Sigmoid colon (tissue), 6 donors: ENCODE measurements at regions not wholly inside any gene's neighbourhood (a gene's known extent, or its start where the extent isn't known, plus 50 kb on each side); places are given as distances from the start of the nearest gene placed in this dataset.

Source experiments
- DNase-seq: peaks from one replicate; pipeline ENCODE4 v3.0.0-alpha.2; 2019
- H3K27ac ChIP-seq, 4 donors: fragments of 200-600 bp; sonication (generic); one replicate each; pipeline ENCODE4 v1.5.1; 2016 to 2019; ENCODE audit warnings: mild to moderate bottlenecking in 1 of 4
- H3K27me3 ChIP-seq, 3 donors: fragments of 200-600 bp; sonication (generic); one replicate each; pipeline ENCODE4 v1.5.1; 2019; ENCODE audit warnings: mild to moderate bottlenecking in 1 of 3
- H3K36me3 ChIP-seq, 4 donors: fragments of 200-600 bp; sonication (generic); one replicate each; pipeline ENCODE4 v1.5.1; 2016 to 2019
- H3K4me1 ChIP-seq, 4 donors: fragments of 200-600 bp; sonication (generic); one replicate each; pipeline ENCODE4 v1.5.1; 2017 to 2019
- H3K4me3 ChIP-seq, 4 donors: fragments of 200-600 bp; sonication (generic); one replicate each; pipeline ENCODE4 v1.5.1; 2017 to 2019; ENCODE audit warnings: mild to moderate bottlenecking in 2 of 4, moderate library complexity in 1 of 4
- H3K9me3 ChIP-seq, 4 donors: fragments of 200-600 bp in 3 of 4; sonication (generic) in 3 of 4; one replicate each; pipeline versions ENCODE4 v1.5.1 to v1.6.1; 2013 to 2019
- CTCF ChIP-seq, 4 experiments: fragments of 450-650 bp in 3 of 4; fragments of 200-600 bp in 1 of 4; IDR thresholded peaks; one replicate each; pipeline ENCODE4 v1.5.1; 2016 to 2019; ENCODE audit warnings: antibody characterized with exemption in 4 of 4, mild to moderate bottlenecking in 3 of 4, moderate library complexity in 2 of 4
- EP300 ChIP-seq, 4 donors: sonication (generic); formaldehyde crosslinking; IDR thresholded peaks; one replicate each; pipeline ENCODE4 v1.6.1; 2017; ENCODE audit warnings: antibody characterized with exemption in 4 of 4
- POLR2A ChIP-seq, 2 donors: fragments of 450-650 bp; IDR thresholded peaks; one replicate each; pipeline ENCODE4 v1.6.1; 2016; ENCODE audit warnings: antibody characterized with exemption in 2 of 2, mild to moderate bottlenecking in 2 of 2, moderate library complexity in 2 of 2
- POLR2AphosphoS5 ChIP-seq, 4 donors: sonication (generic); formaldehyde crosslinking; IDR thresholded peaks; one replicate each; pipeline ENCODE4 v1.6.1; 2017; ENCODE audit warnings: antibody characterized with exemption in 4 of 4
- WGBS, 2 donors: extraction: QIAGEN DNeasy Blood & Tissue Kit; methylation state at CpG; one replicate each; pipeline ENCODE4 v1.1.7; 2013; 5-methylcytosine and 5-hydroxymethylcytosine counted together
- intact Hi-C: fragments of 100-400 bp; cut with DNase I; formaldehyde crosslinking; loops from one replicate; pipeline ENCODE4 v1.15.1; 2023
- donor health status: healthy with polysubstance abuse.
- donor health status: healthy.

GRCh38 chr18:30333310-30333709 is 709.2 kb downstream of the DSC3 start:
- intact Hi-C loops = no loop called here
- Histone ChIP-seq H3K9me3 (no peaks in the 10 kb centered on the region), H3K36me3 (no peaks in the 10 kb centered on the region), H3K27me3 (no peaks in the 10 kb centered on the region), H3K27ac (no peak overlapping the region), H3K4me3 (no peak overlapping the region), H3K4me1 (no peaks in the 10 kb centered on the region)
- DNase-seq = no peak
- TF ChIP-seq CTCF (IDR thresholded peaks at IDR 0.05) (no peak), POLR2A (IDR thresholded peaks at IDR 0.05) (no peak), EP300 (IDR thresholded peaks at IDR 0.05) (no peak), POLR2AphosphoS5 (IDR thresholded peaks at IDR 0.05) (no peak)
- 90% methylated on average over 4 of the region's 4 CpGs for WGBS, 2 donors

DNA sequence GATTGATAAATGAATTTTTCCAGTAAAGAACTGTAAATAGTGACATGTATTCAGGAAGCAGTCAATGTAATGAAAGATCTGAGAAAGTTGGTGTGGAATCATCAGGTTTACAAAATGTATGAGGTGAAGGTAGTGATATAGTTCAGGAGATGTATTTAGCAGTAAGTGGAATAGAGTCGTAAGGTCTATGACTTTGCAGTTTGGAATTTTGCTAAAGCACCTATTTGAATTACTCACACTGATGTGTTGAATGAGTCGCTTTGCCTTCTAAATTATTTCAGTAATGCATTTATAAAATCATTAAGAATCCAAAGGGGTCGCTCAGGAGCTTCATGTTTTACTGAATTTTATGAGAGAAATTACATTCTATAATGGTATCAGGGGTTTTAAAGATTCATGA is 713.7 kb downstream of the DSC3 start:
- intact Hi-C loops = no loop called here
- Histone ChIP-seq H3K36me3 (no peaks in the 10 kb centered on the region), H3K27me3 (no peaks in the 10 kb centered on the region), H3K4me1 (no peaks in the 10 kb centered on the region), H3K27ac (no peak overlapping the region), H3K4me3 (no peak overlapping the region), H3K9me3 (no peaks in the 10 kb centered on the region)
- TF ChIP-seq EP300 (IDR thresholded peaks at IDR 0.05) (no peak), POLR2AphosphoS5 (IDR thresholded peaks at IDR 0.05) (no peak)
- WGBS, 2 donors = 80 to 85% methylated on average over 3 of the region's 3 CpGs
- no peak for DNase-seq

DNA sequence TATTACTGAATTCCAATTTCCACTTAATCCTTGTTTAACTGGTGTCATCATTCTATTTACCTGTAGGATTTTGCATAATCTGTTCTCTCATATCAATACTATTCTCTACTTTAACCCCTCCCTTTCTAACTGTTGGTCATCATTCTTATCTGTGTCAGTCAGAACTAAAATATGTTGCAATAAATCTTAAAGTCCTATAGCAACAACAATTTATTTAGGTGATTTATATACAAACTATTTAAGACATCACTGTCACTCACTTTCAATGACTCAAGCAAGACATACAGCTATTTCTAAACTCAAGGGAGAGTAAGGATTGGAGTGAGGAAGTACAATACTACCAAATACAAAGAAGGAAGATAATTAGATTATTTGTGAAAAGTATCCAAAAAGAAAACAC is 740.4 kb downstream of the DSC3 start:
- H3K4me3 ChIP-seq = no peak overlapping the region
- H3K27me3 ChIP-seq = no peaks in the 10 kb centered on the region
- H3K4me1 ChIP-seq = no peaks in the 10 kb centered on the region
- TF ChIP-seq EP300 (IDR thresholded peaks at IDR 0.05) = no peak
- no peak for TF ChIP-seq CTCF (IDR thresholded peaks at IDR 0.05)
- TF ChIP-seq POLR2A (IDR thresholded peaks at IDR 0.05) = no peak
- no peak for TF ChIP-seq POLR2AphosphoS5 (IDR thresholded peaks at IDR 0.05)
- no peak overlapping the region for H3K27ac ChIP-seq
- intact Hi-C loops = no loop called here
- DNase-seq = no peak
- no peaks in the 10 kb centered on the region for H3K36me3 ChIP-seq
- H3K9me3 ChIP-seq = no peaks in the 10 kb centered on the region

DNA sequence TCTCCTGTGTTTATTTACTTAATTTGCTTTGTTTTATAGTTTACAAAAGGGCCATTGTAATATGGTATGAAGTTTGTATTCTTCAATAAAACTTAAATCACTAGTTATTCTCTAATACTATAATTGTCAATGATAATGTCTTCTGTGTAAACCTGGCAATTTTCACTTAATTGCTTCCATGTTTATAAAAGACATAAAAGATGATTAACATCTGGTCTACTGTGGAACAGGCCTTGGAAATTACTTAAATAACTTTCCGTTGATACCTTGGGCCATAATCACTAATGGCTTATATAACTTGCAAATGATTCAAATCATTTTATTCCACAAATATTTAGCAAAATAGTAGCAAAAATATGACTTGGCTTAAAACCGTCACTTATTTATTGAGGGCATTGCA is 743.8 kb downstream of the DSC3 start:
- TF ChIP-seq POLR2AphosphoS5 (IDR thresholded peaks at IDR 0.05) = no peak
- no peak for TF ChIP-seq EP300 (IDR thresholded peaks at IDR 0.05)
- no peak for TF ChIP-seq CTCF (IDR thresholded peaks at IDR 0.05)
- TF ChIP-seq POLR2A (IDR thresholded peaks at IDR 0.05) = no peak
- Histone ChIP-seq H3K36me3 (no peaks in the 10 kb centered on the region), H3K4me1 (no peaks in the 10 kb centered on the region), H3K4me3 (no peak overlapping the region), H3K27ac (no peak overlapping the region), H3K27me3 (no peaks in the 10 kb centered on the region), H3K9me3 (no peaks in the 10 kb centered on the region)
- 64 to 77% methylated on average over 2 of the region's 2 CpGs for WGBS, 2 donors
- no peak for DNase-seq
- intact Hi-C loops = no loop called here

- no peaks in the 10 kb centered on the region for H3K36me3 ChIP-seq
- H3K4me3 ChIP-seq = no peak overlapping the region
- WGBS, 2 donors = 49 to 63% methylated on average over 6 of the region's 6 CpGs
- no peak overlapping the region for H3K27ac ChIP-seq
- no peaks in the 10 kb centered on the region for H3K27me3 ChIP-seq
- intact Hi-C loops = no loop called here
- no peaks in the 10 kb centered on the region for H3K9me3 ChIP-seq
- H3K4me1 ChIP-seq = no peaks in the 10 kb centered on the region
- TF ChIP-seq POLR2AphosphoS5 (IDR thresholded peaks at IDR 0.05) = no peak
- no peak for TF ChIP-seq POLR2A (IDR thresholded peaks at IDR 0.05)
- no peak for TF ChIP-seq EP300 (IDR thresholded peaks at IDR 0.05)
- no peak for TF ChIP-seq CTCF (IDR thresholded peaks at IDR 0.05)
- no peak for DNase-seq
Observed at GRCh38 chr18:30288662-30289414, 753.7 kb downstream of the DSC3 start.
